COLO829 (cell line): ENCODE measurements at regions not wholly inside any gene's neighbourhood (a gene's known extent, or its start where the extent isn't known, plus 50 kb on each side); places are given as distances from the start of the nearest gene placed in this dataset.

Source experiments
- DNase-seq: peaks from one replicate; pipeline ENCODE4 v3.0.0; 2012; ENCODE audit warnings: low spot score

- no peak for DNase-seq
Measured at GRCh38 chr11:42593441-42593840, 718.4 kb upstream of the API5 start.

DNA sequence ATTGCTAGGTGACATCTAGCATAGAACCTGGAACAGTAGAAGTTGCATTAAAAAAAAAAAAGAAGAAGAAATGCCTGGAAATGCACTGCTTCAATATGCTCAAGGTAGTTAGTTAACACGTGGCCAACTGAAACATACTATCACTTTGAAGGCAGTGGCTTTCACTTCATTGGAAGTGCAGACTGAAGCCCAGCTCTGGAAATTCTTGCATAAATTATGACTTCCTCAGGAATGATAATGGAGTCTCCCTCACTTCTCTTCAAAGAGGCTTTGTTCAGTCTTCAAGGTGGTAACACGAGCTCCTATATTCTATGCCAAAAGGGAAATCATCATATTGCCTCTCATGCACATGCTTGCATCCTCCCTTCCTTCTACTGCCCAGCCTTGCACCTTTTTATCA, 715.9 kb upstream of the API5 start:
- DNase-seq, result no peak

DNA sequence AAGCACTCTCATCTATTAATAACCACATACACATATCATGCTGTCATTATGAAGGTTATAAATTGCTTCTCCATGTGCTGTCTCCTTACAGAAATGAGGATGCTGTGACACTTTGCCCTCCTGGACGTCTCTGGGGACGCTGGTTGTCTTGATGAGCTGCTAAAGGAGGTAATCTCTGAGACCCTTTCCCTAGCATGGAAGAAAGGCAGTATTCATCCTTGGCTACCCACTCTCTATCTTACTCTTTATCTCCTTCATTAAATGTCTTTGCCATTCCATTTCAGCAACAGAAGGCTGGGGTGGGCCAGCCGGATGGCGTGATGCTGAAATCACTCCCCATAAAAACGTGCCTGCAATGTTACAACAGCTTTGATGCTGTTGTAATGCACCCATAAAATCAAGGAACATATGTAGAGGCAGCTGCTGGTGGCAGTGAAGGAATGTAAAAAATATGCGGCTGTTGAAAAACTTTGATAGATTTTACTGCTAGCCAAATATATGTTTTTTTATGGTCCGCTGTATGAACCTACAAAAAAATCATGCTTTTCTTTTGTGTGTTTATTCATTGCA, 715.1 kb upstream of the API5 start:
- DNase-seq, result no peak

- no peak for DNase-seq
Measured at GRCh38 chr11:42598341-42598740, 713.5 kb upstream of the API5 start.

DNA sequence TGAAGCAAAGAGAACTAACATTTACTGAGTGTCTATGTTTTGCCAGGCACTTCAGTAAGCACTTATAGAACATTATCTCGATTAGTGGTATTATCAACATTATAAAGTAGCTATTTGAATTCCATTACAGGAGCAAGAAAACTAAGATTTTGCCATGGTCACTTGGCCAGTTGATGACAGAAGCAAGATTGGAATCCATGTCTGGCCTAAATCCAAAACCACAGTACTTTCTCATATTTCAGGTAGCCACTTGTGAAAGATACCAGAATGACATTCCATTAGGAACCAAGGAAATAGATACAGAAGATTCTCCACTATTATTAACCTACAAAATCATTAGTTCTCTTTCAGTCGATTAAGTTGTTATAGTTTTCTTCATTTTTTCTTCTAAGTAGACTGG, 691.0 kb upstream of the API5 start:
- no peak for DNase-seq

DNA sequence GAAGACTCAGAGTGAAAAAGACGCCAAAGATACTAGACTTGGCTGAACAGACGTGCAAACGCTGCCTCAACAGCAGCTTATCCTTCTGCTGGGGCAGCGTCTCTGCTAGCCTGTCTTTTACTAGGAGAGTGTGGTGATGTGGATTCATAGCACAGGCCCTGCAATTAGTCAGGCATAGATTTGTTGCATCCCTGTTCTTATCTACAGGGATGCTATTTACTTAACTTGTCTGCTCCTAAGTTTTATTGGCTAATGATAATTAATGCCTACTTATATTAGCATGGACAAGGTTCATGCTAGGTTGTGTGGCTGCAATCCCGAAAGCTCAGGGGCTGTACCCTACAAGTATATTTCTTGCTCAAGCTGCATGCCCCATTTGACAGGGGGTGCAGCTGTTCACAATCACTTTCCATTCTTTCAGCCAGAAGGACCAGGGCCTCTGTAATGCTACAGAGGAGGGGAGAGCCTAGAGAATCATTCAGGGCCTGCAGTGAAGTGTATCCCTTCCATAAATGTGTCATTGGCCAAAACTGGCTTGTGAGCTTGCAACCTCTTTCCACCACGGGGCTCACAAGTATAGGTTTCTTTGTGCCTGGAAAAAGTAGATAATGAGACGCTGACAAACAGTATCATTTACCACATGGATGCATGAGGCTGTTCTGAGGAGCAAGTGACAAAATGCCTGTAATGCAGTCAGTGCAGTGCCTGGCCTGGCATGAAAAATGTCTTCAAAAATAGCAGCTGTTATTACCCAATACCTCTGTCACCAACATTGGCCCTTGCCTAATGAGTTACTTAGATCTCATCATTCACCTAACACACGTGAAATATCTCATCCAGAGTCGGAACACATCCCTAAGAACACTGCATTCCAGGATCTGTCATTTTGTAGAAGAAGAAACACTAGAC, 685.8 kb upstream of the API5 start:
- no peak for DNase-seq

DNA sequence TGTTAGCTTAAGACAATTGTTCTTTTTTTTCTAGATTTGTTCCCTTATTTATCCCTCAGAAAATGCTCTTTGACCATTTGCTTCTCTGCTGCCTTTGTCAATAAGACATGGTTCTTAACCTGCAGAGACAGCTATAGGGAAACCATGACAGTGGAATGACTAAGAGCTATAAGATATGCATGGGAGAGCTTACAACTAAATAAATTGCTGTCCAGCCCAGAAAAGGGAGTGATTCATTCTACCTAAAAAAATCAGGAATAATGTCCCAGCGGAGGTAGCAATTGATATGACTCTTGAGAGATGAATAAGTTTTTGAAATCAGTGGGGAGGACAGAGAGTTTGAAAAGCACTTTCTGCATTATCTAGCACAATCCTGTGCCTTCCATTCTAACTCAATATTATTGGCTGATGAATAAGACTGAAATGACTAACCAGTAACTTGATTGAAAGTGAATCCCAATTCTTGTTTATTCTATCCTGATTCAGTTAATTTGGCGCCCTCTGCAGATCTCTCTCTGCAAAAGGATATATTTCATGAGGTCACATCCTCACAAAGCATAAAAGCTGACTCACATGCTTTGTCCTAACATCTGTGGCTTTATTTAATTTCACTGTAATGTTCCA, 680.5 kb upstream of the API5 start:
- DNase-seq, result peak; percentile 24

DNA sequence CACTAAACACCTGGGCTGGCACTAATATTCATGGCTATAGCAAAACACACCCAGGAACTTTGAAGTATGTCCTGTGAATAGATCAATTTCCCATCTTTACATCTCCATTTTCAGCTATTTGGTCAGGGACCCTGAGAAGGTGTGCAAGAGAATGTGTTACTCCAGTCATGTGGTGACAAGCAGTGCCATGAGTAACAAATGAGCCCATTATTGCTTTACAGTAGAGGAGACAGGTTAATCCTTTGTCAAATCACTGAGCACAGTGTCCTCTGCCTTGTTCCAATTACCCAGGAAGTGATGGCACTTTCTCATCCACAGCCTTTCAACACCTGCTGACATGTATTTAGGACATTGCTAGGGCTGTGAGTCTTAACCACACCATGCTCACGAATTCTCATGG, 664.8 kb upstream of the API5 start:
- DNase-seq, result no peak

- no peak for DNase-seq
Measured at GRCh38 chr11:42647993-42648392, 663.8 kb upstream of the API5 start.

- no peak for DNase-seq
Measured at GRCh38 chr11:42651621-42652020, 660.2 kb upstream of the API5 start.

DNA sequence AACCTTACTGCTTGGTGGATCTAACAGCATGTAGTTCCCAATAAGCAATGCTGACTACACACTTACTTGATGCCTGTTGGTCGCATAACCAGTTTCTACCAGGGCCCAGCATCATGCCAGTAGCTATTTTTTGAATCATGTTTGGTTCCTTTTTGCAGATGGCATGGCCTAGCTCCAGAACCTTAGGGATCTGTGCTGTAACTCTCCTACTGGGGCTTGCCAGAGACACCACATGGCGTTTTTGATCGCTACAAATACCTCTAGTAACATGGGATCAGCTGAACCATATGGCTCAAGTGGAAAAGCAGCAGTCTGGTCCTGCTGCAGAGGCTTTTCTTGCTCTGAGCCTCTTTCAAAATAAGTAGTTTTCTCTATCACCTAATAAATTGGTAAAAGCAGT, 654.6 kb upstream of the API5 start:
- DNase-seq, result no peak

DNA sequence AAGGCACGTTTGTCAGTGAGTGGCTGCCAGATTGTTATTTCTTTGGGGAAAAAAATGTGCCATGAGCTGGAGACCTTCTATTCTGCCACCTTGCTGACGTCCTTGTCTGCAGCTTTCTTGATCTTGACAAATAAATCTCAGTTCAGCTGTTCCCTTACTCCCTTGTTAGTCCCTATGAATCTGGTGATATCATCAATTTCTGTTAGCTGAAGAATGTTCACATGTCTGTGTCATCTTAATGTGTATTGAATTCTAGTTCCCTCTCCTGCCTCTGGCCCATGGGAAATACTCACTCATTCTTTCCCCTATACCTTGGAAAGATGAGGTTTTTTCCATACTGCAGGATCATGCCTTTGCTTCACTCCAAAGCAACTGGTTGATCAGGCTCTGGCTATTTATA, 649.9 kb upstream of the API5 start:
- DNase-seq, result no peak

- no peak for DNase-seq
Measured at GRCh38 chr11:42669248-42669976, 642.4 kb upstream of the API5 start.

DNA sequence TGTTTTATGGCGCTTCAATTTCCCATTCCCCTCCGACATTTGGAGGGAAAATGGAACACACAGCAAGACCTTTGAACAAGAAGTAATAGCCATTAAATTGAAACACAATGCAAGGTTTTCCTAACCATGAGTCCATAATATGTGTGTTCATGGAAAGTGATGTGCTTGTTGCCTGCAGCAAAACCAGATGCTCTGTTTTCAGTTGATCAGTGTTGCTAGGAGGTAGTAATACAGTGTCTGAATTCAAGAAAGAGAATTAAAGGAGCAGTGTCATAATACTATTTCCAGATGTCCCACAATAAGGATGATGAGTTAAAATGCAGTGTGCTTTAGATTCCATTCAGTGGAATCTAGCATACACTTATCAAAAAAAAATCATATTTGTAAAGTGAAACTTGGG, 637.4 kb upstream of the API5 start:
- no peak for DNase-seq

- no peak for DNase-seq
Measured at GRCh38 chr11:42707541-42707940, 604.3 kb upstream of the API5 start.

- no peak for DNase-seq
Measured at GRCh38 chr11:42709216-42709615, 602.6 kb upstream of the API5 start.

- no peak for DNase-seq
Measured at GRCh38 chr11:42713279-42713678, 598.5 kb upstream of the API5 start.

DNA sequence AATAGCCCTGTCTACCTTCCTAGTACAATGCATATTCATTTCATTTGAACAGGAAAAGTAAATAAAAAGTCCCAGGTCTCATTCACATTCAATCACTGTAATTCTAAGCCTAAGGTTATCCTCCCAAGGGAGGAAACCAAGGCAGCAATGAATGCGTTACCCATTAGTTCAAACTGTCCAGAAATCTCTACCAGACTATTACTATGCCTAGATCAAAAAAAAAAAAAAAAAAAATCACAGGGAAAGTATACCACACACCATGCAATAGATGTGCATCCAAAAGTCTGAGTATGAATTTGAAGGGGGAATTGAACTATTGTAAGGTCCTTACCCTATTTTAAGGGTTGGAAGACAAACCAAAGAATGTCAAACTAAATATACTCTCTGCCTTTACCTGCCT, 598.0 kb upstream of the API5 start:
- DNase-seq, result no peak

DNA sequence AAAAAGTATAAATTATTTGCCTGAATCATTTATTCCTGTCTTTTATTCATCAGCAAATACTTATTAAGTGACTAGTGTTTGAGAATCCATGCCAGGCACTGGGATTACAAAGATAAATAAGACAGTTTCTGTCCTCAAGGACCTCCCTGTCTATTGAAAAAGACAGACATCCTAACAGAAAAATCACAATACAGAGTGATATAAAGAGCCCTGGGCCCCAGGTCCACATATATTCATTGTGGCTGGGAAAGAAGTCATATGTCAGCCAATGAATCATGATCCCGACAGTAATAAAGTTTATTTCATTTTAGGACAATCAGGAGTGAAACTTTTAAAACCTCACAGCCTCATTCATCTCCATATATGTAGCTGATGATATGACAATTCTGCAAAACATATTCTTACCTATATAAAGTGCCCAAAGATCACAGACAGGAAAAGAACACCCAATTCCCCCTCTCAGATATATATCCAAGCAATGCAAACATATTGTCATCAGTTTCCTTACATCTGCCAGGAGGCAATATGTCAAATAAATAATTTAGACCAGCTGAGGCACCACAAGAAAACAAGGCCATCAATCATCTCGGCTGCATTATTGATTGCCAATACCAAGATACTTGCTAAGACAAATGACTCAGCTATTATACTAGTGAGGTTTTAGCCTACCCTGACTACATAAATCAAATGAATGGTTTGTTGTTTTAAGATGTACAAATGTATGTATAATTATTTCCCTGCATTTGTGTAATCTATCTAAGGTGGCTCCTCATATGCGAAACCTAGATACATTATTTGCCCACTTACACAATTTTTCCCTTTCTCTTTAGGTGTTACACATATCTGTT, 590.9 kb upstream of the API5 start:
- no peak for DNase-seq

DNA sequence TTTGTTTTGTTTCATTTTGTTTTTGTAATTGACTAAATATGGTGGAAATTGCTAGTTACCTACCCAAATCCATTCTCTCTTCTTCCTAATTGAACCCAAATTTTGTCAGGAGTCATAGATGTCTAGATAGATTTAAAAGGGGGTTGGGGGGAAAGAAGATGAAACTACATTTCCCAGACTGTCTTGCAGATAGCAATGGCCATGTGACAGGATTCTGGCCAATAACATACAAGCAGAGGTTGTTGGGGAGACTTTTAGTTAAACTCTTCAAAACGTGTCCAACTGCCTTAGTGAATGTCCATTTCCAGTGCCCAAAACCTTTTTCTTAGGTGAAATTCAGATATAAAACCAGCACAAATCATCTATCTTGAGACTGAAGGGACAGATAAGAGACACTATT, 583.9 kb upstream of the API5 start:
- DNase-seq, result no peak

DNA sequence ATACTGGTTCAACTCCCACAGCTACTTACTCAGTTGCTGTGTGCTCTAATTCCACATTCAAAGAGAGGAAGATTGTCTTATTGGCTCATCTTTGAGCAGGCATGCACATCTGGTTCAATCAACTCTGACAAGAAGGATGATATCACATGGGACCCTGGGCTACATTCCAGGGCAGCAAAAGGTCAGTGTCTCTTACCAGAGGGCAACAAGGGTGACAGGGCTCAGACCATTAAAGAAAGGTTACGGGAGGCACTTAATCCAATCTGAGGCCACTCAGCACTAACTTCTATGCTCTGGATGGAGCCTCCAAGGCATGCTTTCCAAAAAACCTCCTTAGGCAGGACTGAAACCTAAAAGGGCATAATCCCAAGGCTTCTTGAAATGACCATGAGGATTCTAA, 549.4 kb upstream of the API5 start:
- DNase-seq, result no peak

GRCh38 chr11:42764936-42765335, 546.9 kb upstream of the API5 start:
- DNase-seq, result no peak
